Endothelial cell of umbilical vein (primary cell): ENCODE measurements at regions not wholly inside any gene's neighbourhood (a gene's known extent, or its start where the extent isn't known, plus 50 kb on each side); places are given as distances from the start of the nearest gene placed in this dataset.

Experiments
- BruUV-seq: library from RNA; stranded (reverse); fragments of 400-500 nt; replicated peaks from 2 replicates; lab custom pipeline; 2021; lab: Mats Ljungman, UMichigan
- CTCF ChIA-PET: fragments of 300-600, 350-600 bp; sonication (Branson Sonifier 250); formaldehyde crosslinking; loops from one replicate; lab custom pipeline; 2021; ENCODE audit warnings: antibody characterized with exemption, inconsistent platforms; lab: Charles Lee
- POLR2A ChIA-PET: fragments of 300-600, 350-600 bp; sonication (Branson Sonifier 250); formaldehyde crosslinking; loops from one replicate; lab custom pipeline; 2021; ENCODE audit warnings: antibody characterized with exemption, inconsistent platforms; lab: Charles Lee
- DNase-seq: peaks from one replicate; pipeline ENCODE4 v3.0.0-alpha.2; 2011; ENCODE audit warnings: low read depth, low spot score
- FAIRE-seq: peaks from 2 replicates; lab custom pipeline; 2011; peaks lifted over from hg19 to GRCh38; lab: Jason Lieb, UNC
- H2AFZ ChIP-seq: 2 replicates; pipeline ENCODE4 v1.6.0; 2012; ENCODE audit warnings: low read depth, low read length, control low read depth, inconsistent platforms
- H3K27ac ChIP-seq: 2 replicates; pipeline ENCODE4 v1.5.1; 2011; ENCODE audit warnings: low read depth, mild to moderate bottlenecking, control low read depth, low read length, moderate library complexity; ENCODE audit not compliant: insufficient read depth
- H3K27me3 ChIP-seq, 2 experiments: 2 replicates each; pipeline versions ENCODE4 v1.6.0 to v1.6.1; 2011; ENCODE audit warnings: low read length in 2 of 2, mixed read lengths in 1 of 2; ENCODE audit not compliant: control insufficient read depth in 2 of 2, insufficient read depth in 2 of 2
- H3K36me3 ChIP-seq, 2 experiments: 2 replicates in 1 of 2; 3 replicates in 1 of 2; pipeline ENCODE4 v1.5.1; 2011; ENCODE audit warnings: low read length in 2 of 2, mild to moderate bottlenecking in 1 of 2, moderate library complexity in 1 of 2; ENCODE audit not compliant: control insufficient read depth in 2 of 2, insufficient read depth in 2 of 2; ENCODE audit errors: extremely low read depth in 1 of 2
- H3K4me1 ChIP-seq: 3 replicates; pipeline ENCODE4 v1.5.1; 2011; ENCODE audit warnings: mild to moderate bottlenecking, low read length; ENCODE audit not compliant: control insufficient read depth, insufficient read depth; ENCODE audit errors: extremely low read depth
- H3K4me2 ChIP-seq: 2 replicates; pipeline ENCODE4 v1.6.1; 2011; ENCODE audit warnings: low read length, control low read depth, mixed read lengths; ENCODE audit not compliant: insufficient read depth
- H3K4me3 ChIP-seq, 3 experiments: fragments of 200-600 bp in 1 of 3; sonication (generic), shearing (Covaris generic) in 1 of 3; replicated peaks in 1 of 3; 2 replicates each; pipeline ENCODE4 v1.5.1; 2011 to 2016; ENCODE audit warnings: control low read depth in 3 of 3, low read length in 3 of 3, mild to moderate bottlenecking in 2 of 3, inconsistent platforms in 1 of 3, low read depth in 1 of 3, moderate library complexity in 1 of 3; ENCODE audit not compliant: insufficient read depth in 1 of 3
- H3K79me2 ChIP-seq: 2 replicates; pipeline ENCODE4 v1.6.0; 2012; ENCODE audit warnings: low read length, inconsistent platforms; ENCODE audit not compliant: control insufficient read depth, insufficient read depth
- H3K9ac ChIP-seq: replicated peaks from 2 replicates; pipeline ENCODE3; 2011; ENCODE audit warnings: low read length, control low read depth; ENCODE audit not compliant: insufficient read depth; ENCODE audit errors: extremely low read depth
- H3K9me1 ChIP-seq: replicated peaks from 3 replicates; pipeline ENCODE4 v1.6.0; 2011; ENCODE audit warnings: mild to moderate bottlenecking, low read length; ENCODE audit not compliant: control insufficient read depth, insufficient read depth; ENCODE audit errors: extremely low read depth
- H3K9me3 ChIP-seq: replicated peaks from 2 replicates; pipeline ENCODE4 v1.5.1; 2012; ENCODE audit warnings: low read length, inconsistent platforms; ENCODE audit not compliant: control insufficient read depth, insufficient read depth
- H4K20me1 ChIP-seq: replicated peaks from 2 replicates; pipeline ENCODE3; 2011; ENCODE audit warnings: mild to moderate bottlenecking, low read length; ENCODE audit not compliant: control insufficient read depth, insufficient read depth; ENCODE audit errors: extremely low read depth
- EZH2 ChIP-seq: IDR thresholded peaks from 2 replicates; pipeline ENCODE4 v1.6.1; 2012; ENCODE audit warnings: borderline replicate concordance, low read depth, mild to moderate bottlenecking, moderate library complexity, low read length, inconsistent platforms; ENCODE audit not compliant: severe bottlenecking
- FOS ChIP-seq: IDR thresholded peaks from 2 replicates; pipeline ENCODE4 v1.6.1; 2011; ENCODE audit warnings: mild to moderate bottlenecking, low read length, moderate library complexity, borderline replicate concordance; ENCODE audit not compliant: insufficient read depth
- GATA2 ChIP-seq: IDR thresholded peaks from 2 replicates; pipeline ENCODE4 v1.7.0; 2011; ENCODE audit warnings: low read depth, mild to moderate bottlenecking, moderate library complexity, mixed read lengths, low read length; ENCODE audit not compliant: insufficient read length, insufficient read depth
- JUN ChIP-seq: IDR thresholded peaks from 2 replicates; pipeline ENCODE4 v1.6.1; 2011; ENCODE audit warnings: borderline replicate concordance, low read depth; ENCODE audit not compliant: insufficient read length, insufficient read depth
- MAX ChIP-seq: IDR thresholded peaks from 2 replicates; pipeline ENCODE4 v1.6.1; 2011; ENCODE audit not compliant: insufficient read depth, insufficient read length
- MYC ChIP-seq: IDR thresholded peaks from one replicate; pipeline ENCODE4 v1.6.1; 2011; ENCODE audit warnings: mild to moderate bottlenecking, low read depth, low read length
- POLR2A ChIP-seq: IDR thresholded peaks from 2 replicates; pipeline ENCODE4 v1.6.1; 2012; ENCODE audit warnings: low read depth, mild to moderate bottlenecking, control low read depth, low read length
- POLR2AphosphoS5 ChIP-seq: IDR thresholded peaks from 2 replicates; pipeline ENCODE4 v1.6.1; 2012; ENCODE audit warnings: low read depth, mild to moderate bottlenecking, control low read depth, low read length, moderate library complexity; ENCODE audit not compliant: insufficient read depth
- dilution Hi-C: fragments of 300-500 bp; cut with MboI; formaldehyde crosslinking; loops from one replicate; pipeline ENCODE4 v1.15.0; 2019; ENCODE audit warnings: low sequenced_read_pairs; ENCODE audit not compliant: extremely low pct_ligation_motif_present
- intact Hi-C: fragments of 100-400 bp; cut with micrococcal nuclease; formaldehyde crosslinking; loops from one replicate; pipeline ENCODE4 v1.10.0; 2022
- TF ChIP-seq, protein P1 (sequence below), 2 donors: IDR thresholded peaks; 1 replicate in 1 of 2; 2 replicates in 1 of 2; pipeline ENCODE4 v1.5.1; 2011; ENCODE audit warnings: low read length in 2 of 2, mild to moderate bottlenecking in 2 of 2, moderate library complexity in 2 of 2, control low read depth in 1 of 2, inconsistent platforms in 1 of 2, low read depth in 1 of 2; ENCODE audit not compliant: insufficient read depth in 1 of 2; ENCODE audit errors: extremely low read depth in 1 of 2

- H3K36me3 ChIP-seq: no peaks in the 10 kb centered on the region
- no peak overlapping the region for H3K9ac ChIP-seq
- no peaks in the 10 kb centered on the region for H3K79me2 ChIP-seq
- H3K9me3 ChIP-seq: peaks cover 12% of the 10 kb centered on the region
- intact Hi-C loops (no loop called here), dilution Hi-C loops (no loop called here)
- no peak for TF ChIP-seq EZH2
- no peak for TF ChIP-seq GATA2
- no peak for TF ChIP-seq POLR2A
- TF ChIP-seq, protein P1, sequence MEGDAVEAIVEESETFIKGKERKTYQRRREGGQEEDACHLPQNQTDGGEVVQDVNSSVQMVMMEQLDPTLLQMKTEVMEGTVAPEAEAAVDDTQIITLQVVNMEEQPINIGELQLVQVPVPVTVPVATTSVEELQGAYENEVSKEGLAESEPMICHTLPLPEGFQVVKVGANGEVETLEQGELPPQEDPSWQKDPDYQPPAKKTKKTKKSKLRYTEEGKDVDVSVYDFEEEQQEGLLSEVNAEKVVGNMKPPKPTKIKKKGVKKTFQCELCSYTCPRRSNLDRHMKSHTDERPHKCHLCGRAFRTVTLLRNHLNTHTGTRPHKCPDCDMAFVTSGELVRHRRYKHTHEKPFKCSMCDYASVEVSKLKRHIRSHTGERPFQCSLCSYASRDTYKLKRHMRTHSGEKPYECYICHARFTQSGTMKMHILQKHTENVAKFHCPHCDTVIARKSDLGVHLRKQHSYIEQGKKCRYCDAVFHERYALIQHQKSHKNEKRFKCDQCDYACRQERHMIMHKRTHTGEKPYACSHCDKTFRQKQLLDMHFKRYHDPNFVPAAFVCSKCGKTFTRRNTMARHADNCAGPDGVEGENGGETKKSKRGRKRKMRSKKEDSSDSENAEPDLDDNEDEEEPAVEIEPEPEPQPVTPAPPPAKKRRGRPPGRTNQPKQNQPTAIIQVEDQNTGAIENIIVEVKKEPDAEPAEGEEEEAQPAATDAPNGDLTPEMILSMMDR (IDR thresholded peaks at IDR 0.05; ENCODE audit: extremely low read depth in 1 of 2, insufficient read depth in 1 of 2, low read depth in 1 of 2, low read length in 2 of 2): no peak
- no peak for TF ChIP-seq JUN
- no peak for TF ChIP-seq POLR2AphosphoS5
- no peak for TF ChIP-seq FOS
- no peak for TF ChIP-seq MYC
- no peak for TF ChIP-seq MAX
- no peaks in the 10 kb centered on the region for H3K4me1 ChIP-seq
- no TSS peak for BruUV-seq
- no peaks in the 10 kb centered on the region for H4K20me1 ChIP-seq
- H3K4me2 ChIP-seq: no peak overlapping the region
- H3K9me1 ChIP-seq: no peaks in the 10 kb centered on the region
- POLR2A ChIA-PET: no interaction called here
- DNase-seq (no peak), FAIRE-seq (no peak)
- no peak overlapping the region for H3K4me3 ChIP-seq
- no peak overlapping the region for H3K27ac ChIP-seq
- H3K27me3 ChIP-seq: no peaks in the 10 kb centered on the region
- CTCF ChIA-PET: no interaction called here
- H2AFZ ChIP-seq: no peak overlapping the region
These were observed 225.6 kb upstream of the SATB1 start for GRCh38 chr3:18650731-18651130.
